ENCODE measurements at regions not wholly inside any gene's neighbourhood (a gene's known extent, or its start where the extent isn't known, plus 50 kb on each side); places are given as distances from the start of the nearest gene placed in this dataset.

GRCh38 chr5:4144411-4145007 is 548.9 kb downstream of the IRX1 start:
- no peak for DNase-seq

DNA sequence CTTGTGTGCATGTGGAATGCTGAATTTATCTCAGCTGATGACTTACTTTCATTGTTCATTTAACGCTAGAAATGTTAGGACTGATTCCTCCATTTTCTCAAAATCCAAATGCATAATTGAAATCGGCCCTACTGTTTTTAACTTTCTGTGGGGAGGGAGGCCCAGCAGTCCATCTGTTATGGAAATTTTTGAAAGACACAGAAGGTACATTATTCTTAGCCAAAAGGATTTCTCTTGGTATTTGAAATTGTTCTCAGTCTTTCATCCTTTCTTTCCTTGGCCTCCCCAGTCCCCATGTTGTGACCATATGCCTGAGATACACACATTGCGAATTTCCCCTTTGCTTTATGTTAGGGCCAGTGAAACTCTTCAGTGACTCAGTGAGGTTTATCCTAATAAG is 549.9 kb downstream of the IRX1 start:
- 100% methylated on average over 1 of the region's 3 CpGs for WGBS (ENCODE audit: insufficient coverage)
- no peak overlapping the region for H3K27ac ChIP-seq (ENCODE audit: low read length)
- H3K4me1 ChIP-seq (ENCODE audit: control insufficient read depth, insufficient read depth, low read length), result no peaks in the 10 kb centered on the region
- H3K9me3 ChIP-seq (replicated peaks; ENCODE audit: control insufficient read depth, low read depth, low read length), result no peaks in the 10 kb centered on the region
- no peaks in the 10 kb centered on the region for H3K27me3 ChIP-seq (ENCODE audit: control insufficient read depth, insufficient read depth, low read length)
- peak; percentile 11 for DNase-seq
- no peaks in the 10 kb centered on the region for H3K36me3 ChIP-seq (ENCODE audit: control insufficient read depth, insufficient read depth, low read length)
- no peak overlapping the region for H3K4me3 ChIP-seq (ENCODE audit: low read length)

More at GRCh38 chr5:4144411-4145007, 548.9 kb downstream of the IRX1 start:
- H3K27me3 ChIP-seq (ENCODE audit: control insufficient read depth, insufficient read depth, low read length), result no peaks in the 10 kb centered on the region
- 89% methylated on average over 23 of the region's 23 CpGs for WGBS (ENCODE audit: insufficient coverage)
- H3K9me3 ChIP-seq (replicated peaks; ENCODE audit: control insufficient read depth, low read depth, low read length), result no peaks in the 10 kb centered on the region
- no peak overlapping the region for H3K4me3 ChIP-seq (ENCODE audit: low read length)
- H3K27ac ChIP-seq (ENCODE audit: low read length), result no peak overlapping the region
- no peaks in the 10 kb centered on the region for H3K4me1 ChIP-seq (ENCODE audit: control insufficient read depth, insufficient read depth, low read length)
- no peaks in the 10 kb centered on the region for H3K36me3 ChIP-seq (ENCODE audit: control insufficient read depth, insufficient read depth, low read length)

DNA sequence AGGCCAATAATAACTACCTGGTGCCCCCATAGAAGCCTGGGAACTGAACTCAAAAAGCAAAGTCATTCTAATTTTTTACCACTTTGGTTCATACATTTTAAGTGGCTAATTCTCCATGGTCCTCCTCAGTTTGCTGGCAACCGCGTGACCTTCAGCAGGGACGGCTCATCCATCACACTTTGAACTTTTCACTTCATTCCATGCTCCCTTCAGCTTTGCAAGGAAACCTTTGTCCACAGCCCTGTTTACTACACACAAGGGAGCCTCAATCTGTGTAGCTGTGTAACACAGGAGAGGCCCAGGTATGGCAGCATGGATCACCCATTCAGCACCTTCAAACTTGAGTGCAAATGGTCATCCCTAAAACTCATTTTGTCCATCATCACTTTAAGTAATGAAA is 552.4 kb downstream of the IRX1 start:
- no peak overlapping the region for H3K27ac ChIP-seq (ENCODE audit: low read length)
- no peaks in the 10 kb centered on the region for H3K36me3 ChIP-seq (ENCODE audit: control insufficient read depth, insufficient read depth, low read length)
- 80% methylated on average over 3 of the region's 3 CpGs for WGBS (ENCODE audit: insufficient coverage)
- H3K4me1 ChIP-seq (ENCODE audit: control insufficient read depth, insufficient read depth, low read length), result no peaks in the 10 kb centered on the region
- no peak overlapping the region for H3K4me3 ChIP-seq (ENCODE audit: low read length)
- no peaks in the 10 kb centered on the region for H3K9me3 ChIP-seq (replicated peaks; ENCODE audit: control insufficient read depth, low read depth, low read length)
- H3K27me3 ChIP-seq (ENCODE audit: control insufficient read depth, insufficient read depth, low read length), result no peaks in the 10 kb centered on the region
- DNase-seq, result no peak

DNA sequence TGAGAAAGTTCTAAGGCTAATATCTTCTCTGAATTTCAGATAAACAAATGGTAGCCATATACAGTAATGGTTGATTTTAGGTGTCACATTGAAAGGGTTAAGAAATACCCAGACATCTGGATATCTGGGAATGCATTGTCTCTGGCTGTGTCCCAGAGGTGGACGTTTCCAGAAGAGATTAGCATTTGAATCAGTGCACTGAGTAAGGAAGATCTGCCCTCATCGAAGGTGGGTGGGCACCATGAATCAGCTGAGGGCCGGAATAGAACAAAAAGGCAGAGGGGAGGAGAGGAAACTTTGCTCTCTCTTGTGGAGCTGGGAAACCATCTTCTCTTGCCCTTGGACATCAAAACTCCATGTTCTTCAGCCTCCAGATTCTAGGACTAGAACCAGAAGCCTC is 554.4 kb downstream of the IRX1 start:
- H3K4me1 ChIP-seq (ENCODE audit: control insufficient read depth, insufficient read depth, low read length), result no peaks in the 10 kb centered on the region
- no peaks in the 10 kb centered on the region for H3K36me3 ChIP-seq (ENCODE audit: control insufficient read depth, insufficient read depth, low read length)
- 0% methylated on average over 1 of the region's 3 CpGs for WGBS (ENCODE audit: insufficient coverage)
- H3K27ac ChIP-seq (ENCODE audit: low read length), result no peak overlapping the region
- no peak overlapping the region for H3K4me3 ChIP-seq (ENCODE audit: low read length)
- H3K27me3 ChIP-seq (ENCODE audit: control insufficient read depth, insufficient read depth, low read length), result no peaks in the 10 kb centered on the region
- DNase-seq, result no peak
- H3K9me3 ChIP-seq (replicated peaks; ENCODE audit: control insufficient read depth, low read depth, low read length), result no peaks in the 10 kb centered on the region

DNA sequence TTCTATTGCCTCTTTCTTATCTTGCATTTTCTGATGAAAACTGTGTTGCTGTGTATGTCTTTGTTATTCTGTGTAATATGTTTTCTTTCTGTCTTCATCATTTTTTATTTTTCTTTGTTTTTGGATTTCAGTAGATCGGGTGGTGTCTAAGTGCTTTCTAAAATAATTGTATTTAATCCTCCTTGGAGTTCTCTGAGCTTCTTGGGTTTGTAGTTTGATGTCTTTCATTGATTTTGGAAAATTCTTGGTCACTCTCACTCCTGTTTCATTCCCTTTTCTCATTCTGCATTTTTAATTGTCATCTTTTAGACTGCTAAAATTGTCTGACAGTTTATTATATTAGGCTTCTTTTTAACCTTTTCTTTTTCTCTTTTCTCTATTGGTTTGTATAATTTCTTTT is 560.5 kb downstream of the IRX1 start:
- no peaks in the 10 kb centered on the region for H3K27me3 ChIP-seq (ENCODE audit: control insufficient read depth, insufficient read depth, low read length)
- WGBS (ENCODE audit: insufficient coverage), result no CpG with 5 or more reads among the region's 1 CpG

DNA sequence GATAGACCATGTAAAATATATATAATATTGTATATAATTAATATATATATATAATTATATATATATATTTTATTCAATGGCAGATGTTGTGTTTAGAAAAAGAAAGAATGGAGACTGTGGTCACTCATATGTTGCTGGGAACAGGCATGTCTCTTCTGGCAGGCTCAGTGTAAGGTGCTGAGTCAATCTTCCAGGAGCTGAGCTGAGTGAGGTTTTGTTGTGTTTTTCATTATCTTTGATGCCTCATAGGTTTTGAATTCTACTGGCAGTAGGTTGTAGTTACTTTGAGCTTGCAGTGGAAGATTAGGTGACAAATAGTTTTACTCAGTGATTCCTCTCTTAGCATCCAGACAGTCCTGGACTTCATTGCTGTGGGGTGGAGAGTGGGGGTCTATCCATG is 561.3 kb downstream of the IRX1 start:
- no peak overlapping the region for H3K27ac ChIP-seq (ENCODE audit: low read length)
- DNase-seq, result no peak
- H3K36me3 ChIP-seq (ENCODE audit: control insufficient read depth, insufficient read depth, low read length), result no peaks in the 10 kb centered on the region
- H3K9me3 ChIP-seq (replicated peaks; ENCODE audit: control insufficient read depth, low read depth, low read length), result no peaks in the 10 kb centered on the region
- H3K4me1 ChIP-seq (ENCODE audit: control insufficient read depth, insufficient read depth, low read length), result no peaks in the 10 kb centered on the region
- no peaks in the 10 kb centered on the region for H3K27me3 ChIP-seq (ENCODE audit: control insufficient read depth, insufficient read depth, low read length)
- H3K4me3 ChIP-seq (ENCODE audit: low read length), result no peak overlapping the region

More for the DNA sequence above, 560.5 kb downstream of the IRX1 start:
- H3K27ac ChIP-seq (ENCODE audit: low read length), result no peak overlapping the region
- H3K4me1 ChIP-seq (ENCODE audit: control insufficient read depth, insufficient read depth, low read length), result no peaks in the 10 kb centered on the region
- no peaks in the 10 kb centered on the region for H3K9me3 ChIP-seq (replicated peaks; ENCODE audit: control insufficient read depth, low read depth, low read length)
- no peak overlapping the region for H3K4me3 ChIP-seq (ENCODE audit: low read length)
- no peak for DNase-seq
- H3K36me3 ChIP-seq (ENCODE audit: control insufficient read depth, insufficient read depth, low read length), result no peaks in the 10 kb centered on the region

GRCh38 chr5:4158750-4159447 is 563.3 kb downstream of the IRX1 start:
- no peaks in the 10 kb centered on the region for H3K36me3 ChIP-seq (ENCODE audit: control insufficient read depth, insufficient read depth, low read length)
- no peaks in the 10 kb centered on the region for H3K9me3 ChIP-seq (replicated peaks; ENCODE audit: control insufficient read depth, low read depth, low read length)
- no CpG with 5 or more reads among the region's 3 CpGs for WGBS (ENCODE audit: insufficient coverage)
- no peak overlapping the region for H3K4me3 ChIP-seq (ENCODE audit: low read length)
- DNase-seq, result no peak
- no peaks in the 10 kb centered on the region for H3K4me1 ChIP-seq (ENCODE audit: control insufficient read depth, insufficient read depth, low read length)
- no peaks in the 10 kb centered on the region for H3K27me3 ChIP-seq (ENCODE audit: control insufficient read depth, insufficient read depth, low read length)
- H3K27ac ChIP-seq (ENCODE audit: low read length), result no peak overlapping the region

GRCh38 chr5:4159681-4160080 is 564.0 kb downstream of the IRX1 start:
- H3K27ac ChIP-seq (ENCODE audit: low read length), result no peak overlapping the region
- H3K4me1 ChIP-seq (ENCODE audit: control insufficient read depth, insufficient read depth, low read length), result no peaks in the 10 kb centered on the region
- H3K9me3 ChIP-seq (replicated peaks; ENCODE audit: control insufficient read depth, low read depth, low read length), result no peaks in the 10 kb centered on the region
- no peaks in the 10 kb centered on the region for H3K36me3 ChIP-seq (ENCODE audit: control insufficient read depth, insufficient read depth, low read length)
- 70% methylated on average over 2 of the region's 5 CpGs for WGBS (ENCODE audit: insufficient coverage)
- DNase-seq, result no peak
- H3K4me3 ChIP-seq (ENCODE audit: low read length), result no peak overlapping the region
- H3K27me3 ChIP-seq (ENCODE audit: control insufficient read depth, insufficient read depth, low read length), result no peaks in the 10 kb centered on the region

GRCh38 chr5:4164167-4164566 is 568.5 kb downstream of the IRX1 start:
- no peak for DNase-seq
- H3K36me3 ChIP-seq (ENCODE audit: control insufficient read depth, insufficient read depth, low read length), result no peaks in the 10 kb centered on the region
- H3K27ac ChIP-seq (ENCODE audit: low read length), result no peak overlapping the region
- no peaks in the 10 kb centered on the region for H3K27me3 ChIP-seq (ENCODE audit: control insufficient read depth, insufficient read depth, low read length)
- WGBS (ENCODE audit: insufficient coverage), result 83% methylated on average over 5 of the region's 6 CpGs
- no peaks in the 10 kb centered on the region for H3K4me1 ChIP-seq (ENCODE audit: control insufficient read depth, insufficient read depth, low read length)
- no peaks in the 10 kb centered on the region for H3K9me3 ChIP-seq (replicated peaks; ENCODE audit: control insufficient read depth, low read depth, low read length)
- no peak overlapping the region for H3K4me3 ChIP-seq (ENCODE audit: low read length)

- DNase-seq, result no peak
- Histone ChIP-seq H3K27ac (ENCODE audit: low read length) (no peak overlapping the region), H3K4me1 (ENCODE audit: control insufficient read depth, insufficient read depth, low read length) (no peaks in the 10 kb centered on the region), H3K4me3 (ENCODE audit: low read length) (no peak overlapping the region), H3K9me3 (replicated peaks; ENCODE audit: control insufficient read depth, low read depth, low read length) (peaks cover 8% of the 10 kb centered on the region), H3K27me3 (ENCODE audit: control insufficient read depth, insufficient read depth, low read length) (no peaks in the 10 kb centered on the region), H3K36me3 (ENCODE audit: control insufficient read depth, insufficient read depth, low read length) (no peaks in the 10 kb centered on the region)
- 20% methylated on average over 1 of the region's 5 CpGs for WGBS (ENCODE audit: insufficient coverage)
Observed at GRCh38 chr5:4180703-4181102, 585.1 kb downstream of the IRX1 start.

DNA sequence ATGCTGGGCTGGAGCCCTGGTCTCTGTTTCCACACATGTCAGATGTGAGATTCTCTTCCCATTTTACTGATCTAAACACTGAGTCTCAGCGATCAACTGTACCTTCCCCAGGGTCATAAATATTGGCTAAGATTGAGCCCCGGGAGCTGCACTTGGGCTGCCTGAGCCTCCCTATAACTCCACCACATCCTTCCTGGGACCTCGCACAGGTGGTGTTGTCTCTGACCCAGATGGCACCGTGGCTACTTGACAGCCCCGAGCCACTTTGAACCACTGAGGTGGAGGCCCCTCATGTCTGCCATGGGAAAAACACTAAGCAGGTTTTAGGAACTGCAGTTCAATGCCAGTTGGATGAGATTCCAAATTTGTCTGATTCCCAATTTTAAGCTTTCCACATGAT is 586.5 kb downstream of the IRX1 start:
- peaks cover 8% of the 10 kb centered on the region for H3K9me3 ChIP-seq (replicated peaks; ENCODE audit: control insufficient read depth, low read depth, low read length)
- no peak overlapping the region for H3K4me3 ChIP-seq (ENCODE audit: low read length)
- H3K27me3 ChIP-seq (ENCODE audit: control insufficient read depth, insufficient read depth, low read length), result no peaks in the 10 kb centered on the region
- DNase-seq, result no peak
- no peaks in the 10 kb centered on the region for H3K4me1 ChIP-seq (ENCODE audit: control insufficient read depth, insufficient read depth, low read length)
- H3K36me3 ChIP-seq (ENCODE audit: control insufficient read depth, insufficient read depth, low read length), result no peaks in the 10 kb centered on the region
- 90% methylated on average over 3 of the region's 5 CpGs for WGBS (ENCODE audit: insufficient coverage)
- H3K27ac ChIP-seq (ENCODE audit: low read length), result no peak overlapping the region

All from muscle of leg (tissue), 3 donors.